Stimulated activated CD4-positive, alpha-beta T cell treated with anti-CD3 and anti-CD28 coated beads, Interleukin-12 subunit alpha, Interleukin-12 subunit beta, amount 100 ng/mL, for 48 hours (primary cell): ENCODE measurements at regions not wholly inside any gene's neighbourhood (a gene's known extent, or its start where the extent isn't known, plus 50 kb on each side); places are given as distances from the start of the nearest gene placed in this dataset.
"Not testable (repeated sequence)": the region's sequence is repeated elsewhere in the genome, so short reads cannot be mapped to it uniquely, and the experiment has no call there.

ENCODE experiments used
- DNase-seq, 3 donors: peaks; one replicate each; pipeline ENCODE4 v3.0.0-alpha.2; 2020; ENCODE audit warnings: low read depth in 2 of 3, low spot score in 1 of 3

DNA sequence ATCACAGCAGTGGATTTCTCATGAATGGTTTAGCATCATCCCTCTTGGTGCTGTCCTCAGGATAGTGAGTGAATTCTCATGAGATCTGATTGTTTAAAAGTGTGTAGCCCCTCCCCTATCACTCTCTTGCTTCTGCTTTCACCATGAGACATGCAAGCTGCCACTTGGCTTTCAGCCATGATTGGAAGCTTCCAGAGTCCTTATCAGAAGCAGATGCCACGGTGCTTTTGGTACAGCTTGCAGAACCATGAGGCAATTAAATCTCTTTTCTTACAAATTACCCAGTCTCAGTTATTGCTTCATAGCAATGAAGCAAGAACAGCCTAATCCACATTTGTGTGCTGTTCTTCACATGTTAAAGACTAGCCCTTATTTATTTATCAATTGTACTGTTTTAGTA, 495.2 kb upstream of the EPHA6 start:
- DNase-seq: no peak

DNA sequence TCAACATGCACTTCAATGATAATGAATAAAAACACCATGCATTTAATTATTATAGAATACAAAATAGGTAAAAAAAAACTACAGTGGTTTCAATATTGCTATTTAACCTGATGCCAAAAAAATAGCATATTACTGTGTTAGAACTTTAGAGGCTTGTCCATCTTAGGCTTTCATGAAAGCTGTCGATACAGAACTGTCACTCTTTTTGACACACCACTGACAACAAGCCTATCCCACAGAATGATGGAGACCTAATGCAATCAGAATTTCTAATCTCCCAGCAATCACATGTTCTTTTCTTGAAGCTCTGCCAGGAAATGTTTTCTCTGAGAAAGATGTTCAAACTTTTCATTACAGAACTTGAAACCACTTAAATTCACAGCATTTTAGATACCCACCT, 490.3 kb upstream of the EPHA6 start:
- no peak for DNase-seq

DNA sequence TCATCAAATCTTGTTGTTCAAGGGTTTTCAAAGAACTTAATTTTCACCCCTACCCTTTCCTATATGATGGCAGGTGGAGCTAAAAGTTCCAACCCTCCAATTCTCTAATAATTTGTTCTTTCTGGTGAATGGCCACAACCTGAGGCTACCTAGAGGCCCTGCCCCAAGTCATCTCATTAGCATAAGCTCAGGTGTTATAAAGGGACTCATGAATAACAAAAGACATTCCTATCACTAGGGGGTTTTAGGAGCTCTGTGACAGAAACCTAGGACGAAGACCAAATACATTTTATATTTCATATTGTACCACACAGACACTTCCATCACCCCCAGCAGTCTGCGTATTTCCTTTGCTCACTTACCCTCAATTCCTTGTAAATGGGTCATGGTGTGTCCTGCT, 483.6 kb upstream of the EPHA6 start:
- DNase-seq: no peak

DNA sequence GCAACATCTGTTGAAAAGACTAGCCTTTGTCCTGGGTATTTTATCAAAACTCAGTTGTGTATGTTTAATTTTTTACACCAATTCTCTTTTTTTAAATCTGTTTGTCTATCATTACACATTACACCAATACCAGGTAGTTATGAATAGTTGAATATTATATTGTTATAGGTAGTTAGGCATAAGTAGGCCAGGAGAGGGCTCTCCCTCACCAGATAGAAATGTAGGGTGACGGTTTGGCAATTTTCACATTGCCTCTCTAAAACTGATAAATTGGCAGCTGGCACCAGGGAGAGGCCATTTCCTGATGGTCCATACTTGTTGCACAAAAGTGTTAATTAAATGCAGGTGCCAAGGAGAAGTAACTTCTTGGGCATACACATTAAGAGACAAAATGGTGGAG, 483.1 kb upstream of the EPHA6 start:
- DNase-seq: no peak

GRCh38 chr3:96334779-96335178, 479.6 kb upstream of the EPHA6 start:
- no peak for DNase-seq

DNA sequence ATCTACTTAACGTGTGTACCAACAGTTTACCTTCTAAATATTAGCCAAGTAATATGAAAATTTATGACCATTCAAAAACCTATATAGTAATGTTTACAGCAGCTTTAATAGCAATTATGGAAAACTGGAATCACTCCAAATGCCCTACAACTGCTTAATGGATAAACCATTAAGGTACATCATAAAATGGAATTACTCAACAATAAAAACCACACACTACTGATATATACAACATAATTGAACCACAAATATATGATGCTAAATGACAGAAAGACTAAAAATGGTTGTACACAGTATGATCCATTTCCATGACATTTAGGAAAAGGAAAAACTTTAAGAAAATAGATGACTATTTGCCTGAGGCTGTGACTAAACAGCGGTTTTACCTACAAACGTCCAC, 467.1 kb upstream of the EPHA6 start:
- no peak for DNase-seq

DNA sequence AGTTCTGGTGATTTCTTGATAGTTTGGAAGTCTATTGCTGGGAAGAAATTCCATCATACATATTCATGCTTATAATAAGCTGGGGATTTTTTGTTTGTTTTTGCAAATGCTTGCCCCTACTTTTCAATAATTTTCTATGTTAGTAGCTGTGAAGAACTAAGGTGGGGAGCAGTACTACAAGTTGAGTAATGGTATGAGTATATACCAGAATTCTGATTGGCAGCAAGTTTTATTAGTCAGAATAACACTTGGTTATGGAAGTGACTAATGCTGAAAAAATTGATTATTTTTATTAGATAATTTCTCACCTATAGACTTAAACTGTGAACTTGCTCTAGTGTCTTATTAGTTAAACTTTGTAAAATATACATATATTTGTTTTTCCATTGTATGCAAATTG, 462.8 kb upstream of the EPHA6 start:
- DNase-seq: not testable (repeated sequence)

DNA sequence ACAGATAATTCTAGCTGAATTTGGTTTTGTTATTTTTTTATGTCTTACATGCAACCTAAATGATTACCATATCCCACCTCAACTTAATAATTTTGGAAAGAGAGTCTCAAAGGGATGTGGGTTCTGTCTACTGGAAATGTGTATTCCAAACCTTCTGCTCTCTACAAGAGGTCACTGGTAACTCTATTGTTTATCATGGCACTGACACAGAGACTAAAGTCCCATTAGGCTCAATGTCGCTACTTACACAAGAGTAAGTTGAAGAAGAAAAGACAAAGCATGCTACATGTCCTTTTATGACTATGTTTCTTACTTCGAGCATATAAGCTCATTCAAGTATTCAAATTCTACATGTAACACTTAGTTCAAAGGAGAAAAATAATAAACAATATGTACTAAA, 460.3 kb upstream of the EPHA6 start:
- DNase-seq: no peak

GRCh38 chr3:96354742-96355141, 459.7 kb upstream of the EPHA6 start:
- no peak for DNase-seq

GRCh38 chr3:96361241-96361640, 453.2 kb upstream of the EPHA6 start:
- DNase-seq: no peak

GRCh38 chr3:96370637-96371036, 443.8 kb upstream of the EPHA6 start:
- DNase-seq: no peak

- no peak for DNase-seq
Measured at GRCh38 chr3:96410006-96410730, 404.2 kb upstream of the EPHA6 start.

GRCh38 chr3:96416549-96417255, 397.7 kb upstream of the EPHA6 start:
- DNase-seq: no peak

- DNase-seq: no peak
Measured at GRCh38 chr3:96428097-96428496, 386.3 kb upstream of the EPHA6 start.

GRCh38 chr3:96430079-96430478, 384.3 kb upstream of the EPHA6 start:
- DNase-seq: no peak

GRCh38 chr3:96434651-96435050, 379.7 kb upstream of the EPHA6 start:
- DNase-seq: no peak

GRCh38 chr3:96449346-96449745, 365.0 kb upstream of the EPHA6 start:
- no peak for DNase-seq

GRCh38 chr3:96449803-96450202, 364.6 kb upstream of the EPHA6 start:
- no peak for DNase-seq

GRCh38 chr3:96450699-96451098, 363.7 kb upstream of the EPHA6 start:
- DNase-seq: no peak

DNA sequence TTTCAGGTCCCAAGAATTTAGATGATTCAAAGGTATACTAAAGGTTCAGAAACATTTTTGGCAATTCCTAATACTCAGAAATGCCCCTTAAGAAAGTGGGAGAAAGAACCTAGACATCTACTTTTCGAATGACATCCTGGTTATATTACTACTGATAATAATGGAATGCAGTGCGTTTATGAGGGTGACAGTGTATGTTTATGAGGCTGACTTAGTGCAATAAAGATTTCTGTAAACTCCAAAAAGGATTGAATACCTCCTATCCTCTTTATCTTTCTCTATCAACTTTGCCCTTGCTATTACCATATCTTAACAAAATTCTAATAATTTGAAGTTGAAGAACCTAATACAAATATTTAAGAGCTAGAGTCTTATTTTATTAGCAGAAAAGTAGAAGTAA, 348.9 kb upstream of the EPHA6 start:
- no peak for DNase-seq

- DNase-seq: no peak
Measured at GRCh38 chr3:96466441-96466840, 348.0 kb upstream of the EPHA6 start.

GRCh38 chr3:96467639-96468038, 346.8 kb upstream of the EPHA6 start:
- no peak for DNase-seq

DNA sequence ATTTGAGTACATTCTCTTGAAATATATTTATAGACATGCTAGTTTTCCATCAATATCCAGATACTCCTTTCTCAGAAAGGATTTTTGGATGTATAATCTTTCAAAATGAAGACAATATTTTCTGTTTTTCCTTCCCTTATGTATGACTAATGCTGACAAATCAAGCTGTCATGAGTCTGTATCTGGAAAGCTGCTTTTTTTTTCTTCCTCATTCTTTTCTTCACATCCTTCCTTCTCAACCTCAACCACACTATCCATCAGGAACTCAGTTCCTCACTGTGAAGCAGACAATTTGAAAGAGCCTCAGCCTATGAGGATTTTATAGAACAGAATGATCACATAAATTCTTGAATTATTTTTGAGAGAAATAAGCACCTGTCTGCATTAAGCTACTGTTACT, 335.9 kb upstream of the EPHA6 start:
- DNase-seq: no peak
